ENCODE measurements at regions not wholly inside any gene's neighbourhood (a gene's known extent, or its start where the extent isn't known, plus 50 kb on each side); places are given as distances from the start of the nearest gene placed in this dataset.

GRCh38 chr7:156089222-156089621 is 277.0 kb upstream of the SHH start (continued):
- no peak for TF ChIP-seq ETS1 (IDR thresholded peaks at IDR 0.05)
- no peak for TF ChIP-seq CREB1 (CRISPR knock-in tag; IDR thresholded peaks at IDR 0.05; ENCODE audit: low read depth)
- no peak for TF ChIP-seq JUNB (IDR thresholded peaks at IDR 0.05; ENCODE audit: unreplicated experiment)

- H3K9me3 Mint-ChIP-seq: no peaks in the 10 kb centered on the region; the same call in 2 of the 3 replicates
- H3K36me3 ChIP-seq (ENCODE audit: insufficient read depth): no peaks in the 10 kb centered on the region
- ATAC-seq (no peak), DNase-seq (ENCODE audit: low spot score) (no peak)
- no peaks in the 10 kb centered on the region for H3F3A ChIP-seq (replicated peaks; ENCODE audit: low read depth)
- H3K27me3 ChIP-seq (ENCODE audit: insufficient read depth): no peaks in the 10 kb centered on the region
- H3K4me1 Mint-ChIP-seq: peaks cover 13% of the 10 kb centered on the region; the same call in 2 of the 3 replicates
- H2AFZ ChIP-seq: no peak overlapping the region
- H3K4me3 ChIP-seq: no peak overlapping the region
- no peaks in the 10 kb centered on the region for H3K9me2 ChIP-seq (ENCODE audit: insufficient read depth)
- no peak overlapping the region for H3K4me2 ChIP-seq
- H3K27ac Mint-ChIP-seq: no peak overlapping the region
- no peak overlapping the region for H3K27ac ChIP-seq (ENCODE audit: low read depth)
- no peaks in the 10 kb centered on the region for H3K79me2 ChIP-seq (replicated peaks; ENCODE audit: insufficient read depth)
- no peaks in the 10 kb centered on the region for H3K4me1 ChIP-seq (ENCODE audit: insufficient read depth)
- H3K27me3 Mint-ChIP-seq (ENCODE audit: insufficient read depth, low read depth, poor library complexity): peaks cover 13% of the 10 kb centered on the region
- H3K4me3 Mint-ChIP-seq: no peak overlapping the region
- no peaks in the 10 kb centered on the region for H4K20me1 ChIP-seq (replicated peaks; ENCODE audit: insufficient read depth)
- no peaks in the 10 kb centered on the region for H3K36me3 Mint-ChIP-seq (ENCODE audit: low read depth)
- TF ChIP-seq ZNF331 (CRISPR knock-in tag; IDR thresholded peaks at IDR 0.05; ENCODE audit: low read depth): no peak
- no peak for TF ChIP-seq ZNF114 (CRISPR knock-in tag; IDR thresholded peaks at IDR 0.05)
- TF ChIP-seq, protein P1, sequence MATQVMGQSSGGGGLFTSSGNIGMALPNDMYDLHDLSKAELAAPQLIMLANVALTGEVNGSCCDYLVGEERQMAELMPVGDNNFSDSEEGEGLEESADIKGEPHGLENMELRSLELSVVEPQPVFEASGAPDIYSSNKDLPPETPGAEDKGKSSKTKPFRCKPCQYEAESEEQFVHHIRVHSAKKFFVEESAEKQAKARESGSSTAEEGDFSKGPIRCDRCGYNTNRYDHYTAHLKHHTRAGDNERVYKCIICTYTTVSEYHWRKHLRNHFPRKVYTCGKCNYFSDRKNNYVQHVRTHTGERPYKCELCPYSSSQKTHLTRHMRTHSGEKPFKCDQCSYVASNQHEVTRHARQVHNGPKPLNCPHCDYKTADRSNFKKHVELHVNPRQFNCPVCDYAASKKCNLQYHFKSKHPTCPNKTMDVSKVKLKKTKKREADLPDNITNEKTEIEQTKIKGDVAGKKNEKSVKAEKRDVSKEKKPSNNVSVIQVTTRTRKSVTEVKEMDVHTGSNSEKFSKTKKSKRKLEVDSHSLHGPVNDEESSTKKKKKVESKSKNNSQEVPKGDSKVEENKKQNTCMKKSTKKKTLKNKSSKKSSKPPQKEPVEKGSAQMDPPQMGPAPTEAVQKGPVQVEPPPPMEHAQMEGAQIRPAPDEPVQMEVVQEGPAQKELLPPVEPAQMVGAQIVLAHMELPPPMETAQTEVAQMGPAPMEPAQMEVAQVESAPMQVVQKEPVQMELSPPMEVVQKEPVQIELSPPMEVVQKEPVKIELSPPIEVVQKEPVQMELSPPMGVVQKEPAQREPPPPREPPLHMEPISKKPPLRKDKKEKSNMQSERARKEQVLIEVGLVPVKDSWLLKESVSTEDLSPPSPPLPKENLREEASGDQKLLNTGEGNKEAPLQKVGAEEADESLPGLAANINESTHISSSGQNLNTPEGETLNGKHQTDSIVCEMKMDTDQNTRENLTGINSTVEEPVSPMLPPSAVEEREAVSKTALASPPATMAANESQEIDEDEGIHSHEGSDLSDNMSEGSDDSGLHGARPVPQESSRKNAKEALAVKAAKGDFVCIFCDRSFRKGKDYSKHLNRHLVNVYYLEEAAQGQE (IDR thresholded peaks at IDR 0.05; ENCODE audit: unreplicated experiment): no peak
- no peak for TF ChIP-seq ETS1 (IDR thresholded peaks at IDR 0.05)
- no peak for TF ChIP-seq JUNB (IDR thresholded peaks at IDR 0.05; ENCODE audit: unreplicated experiment)
- no peak for TF ChIP-seq POLR2AphosphoS5 (IDR thresholded peaks at IDR 0.05; ENCODE audit: low read depth)
- TF ChIP-seq ZNF462 (CRISPR knock-in tag; IDR thresholded peaks at IDR 0.05): no peak
- no peak for TF ChIP-seq NANOG (IDR thresholded peaks at IDR 0.05; ENCODE audit: borderline replicate concordance)
- no peak for TF ChIP-seq CTCF (conservative IDR thresholded peaks at IDR 0.05; ENCODE audit: low read depth in 2 of 2)
- TF ChIP-seq CREB1 (CRISPR knock-in tag; IDR thresholded peaks at IDR 0.05; ENCODE audit: low read depth): no peak
- TF ChIP-seq STAT1 (IDR thresholded peaks at IDR 0.05; ENCODE audit: unreplicated experiment): no peak
- no peak for TF ChIP-seq EZH2phosphoT487 (IDR thresholded peaks at IDR 0.05; ENCODE audit: unreplicated experiment)
Measured at GRCh38 chr7:156088115-156088514, 275.9 kb upstream of the SHH start.

Measured in GM23338 (cell line).